ENCODE measurements at regions not wholly inside any gene's neighbourhood (a gene's known extent, or its start where the extent isn't known, plus 50 kb on each side); places are given as distances from the start of the nearest gene placed in this dataset.
"Not testable (repeated sequence)": the region's sequence is repeated elsewhere in the genome, so short reads cannot be mapped to it uniquely, and the experiment has no call there.

GRCh38 chr15:55126111-55126510 lies 70.6 kb downstream of the RSL24D1 start:
- no peak for DNase-seq (ENCODE audit: low spot score)

GRCh38 chr15:55124616-55125015 lies 72.1 kb downstream of the RSL24D1 start:
- DNase-seq (ENCODE audit: low spot score), result no peak

- no peak for DNase-seq (ENCODE audit: low spot score)
These were observed 78.3 kb downstream of the RSL24D1 start for GRCh38 chr15:55118344-55118870.

- DNase-seq (ENCODE audit: low spot score), result no peak
These were observed 80.1 kb downstream of the RSL24D1 start for GRCh38 chr15:55116636-55117035.

GRCh38 chr15:55113736-55114135 lies 83.0 kb downstream of the RSL24D1 start:
- DNase-seq (ENCODE audit: low spot score), result no peak

GRCh38 chr15:55112706-55113105 lies 84.0 kb downstream of the RSL24D1 start:
- DNase-seq (ENCODE audit: low spot score), result no peak

GRCh38 chr15:55110446-55110845 lies 86.3 kb downstream of the RSL24D1 start:
- no peak for DNase-seq (ENCODE audit: low spot score)

- DNase-seq (ENCODE audit: low spot score), result peak; percentile 54
These were observed 87.8 kb downstream of the RSL24D1 start for GRCh38 chr15:55108858-55109518.

- no peak for DNase-seq (ENCODE audit: low spot score)
These were observed 88.3 kb downstream of the RSL24D1 start for GRCh38 chr15:55108448-55108847.

GRCh38 chr15:55106155-55106554 lies 90.6 kb downstream of the RSL24D1 start:
- no peak for DNase-seq (ENCODE audit: low spot score)

GRCh38 chr15:55094136-55094535 lies 102.6 kb downstream of the RSL24D1 start:
- no peak for DNase-seq (ENCODE audit: low spot score)

- DNase-seq (ENCODE audit: low spot score), result no peak
These were observed 108.5 kb downstream of the RSL24D1 start for GRCh38 chr15:55088207-55088606.

GRCh38 chr15:55084673-55085072 lies 112.1 kb downstream of the RSL24D1 start:
- DNase-seq (ENCODE audit: low spot score), result no peak

- DNase-seq (ENCODE audit: low spot score), result no peak
These were observed 112.5 kb downstream of the RSL24D1 start for GRCh38 chr15:55084216-55084615.

GRCh38 chr15:55077052-55077451 lies 119.7 kb downstream of the RSL24D1 start:
- not testable (repeated sequence) for DNase-seq (ENCODE audit: low spot score)

- no peak for DNase-seq (ENCODE audit: low spot score)
These were observed 122.3 kb downstream of the RSL24D1 start for GRCh38 chr15:55074431-55074830.

- DNase-seq (ENCODE audit: low spot score), result not testable (repeated sequence)
These were observed 132.8 kb downstream of the RSL24D1 start for GRCh38 chr15:55063970-55064369.

GRCh38 chr15:55060836-55061235 lies 135.9 kb downstream of the RSL24D1 start:
- DNase-seq (ENCODE audit: low spot score), result no peak

- DNase-seq (ENCODE audit: low spot score), result no peak
These were observed 140.2 kb downstream of the RSL24D1 start for GRCh38 chr15:55056500-55056899.

GRCh38 chr15:55044162-55044561 lies 152.6 kb downstream of the RSL24D1 start:
- DNase-seq (ENCODE audit: low spot score), result no peak

- no peak for DNase-seq (ENCODE audit: low spot score)
These were observed 159.7 kb downstream of the RSL24D1 start for GRCh38 chr15:55037071-55037470.

GRCh38 chr15:55035749-55036148 lies 161.0 kb downstream of the RSL24D1 start:
- DNase-seq (ENCODE audit: low spot score), result no peak

- DNase-seq (ENCODE audit: low spot score), result no peak
These were observed 163.2 kb downstream of the RSL24D1 start for GRCh38 chr15:55033574-55033973.

GRCh38 chr15:55031727-55032126 lies 165.0 kb downstream of the RSL24D1 start:
- no peak for DNase-seq (ENCODE audit: low spot score)

Data from kidney tubule cell (primary cell).